ENCODE measurements at regions not wholly inside any gene's neighbourhood (a gene's known extent, or its start where the extent isn't known, plus 50 kb on each side); places are given as distances from the start of the nearest gene placed in this dataset.

DNA sequence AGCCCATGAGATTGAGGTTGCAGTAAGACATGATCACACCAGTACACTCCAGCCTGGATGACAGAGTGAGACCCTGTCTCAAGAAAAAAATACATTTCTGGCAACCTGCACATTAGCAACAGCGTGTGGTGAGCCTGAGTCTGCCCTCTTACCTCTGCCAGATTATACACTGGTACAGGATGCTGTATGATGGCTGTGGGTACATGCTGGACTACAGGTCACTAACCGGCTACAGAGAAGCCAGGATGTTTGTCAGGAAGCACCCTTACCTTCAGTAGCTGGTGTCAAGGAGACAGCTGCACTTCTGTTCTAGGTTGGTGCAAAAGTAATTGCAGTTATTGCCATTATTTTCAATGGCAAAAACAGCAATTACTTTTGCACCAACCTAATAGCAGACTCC is 575.7 kb downstream of the NPHP4 start:
- TF ChIP-seq, protein P1, sequence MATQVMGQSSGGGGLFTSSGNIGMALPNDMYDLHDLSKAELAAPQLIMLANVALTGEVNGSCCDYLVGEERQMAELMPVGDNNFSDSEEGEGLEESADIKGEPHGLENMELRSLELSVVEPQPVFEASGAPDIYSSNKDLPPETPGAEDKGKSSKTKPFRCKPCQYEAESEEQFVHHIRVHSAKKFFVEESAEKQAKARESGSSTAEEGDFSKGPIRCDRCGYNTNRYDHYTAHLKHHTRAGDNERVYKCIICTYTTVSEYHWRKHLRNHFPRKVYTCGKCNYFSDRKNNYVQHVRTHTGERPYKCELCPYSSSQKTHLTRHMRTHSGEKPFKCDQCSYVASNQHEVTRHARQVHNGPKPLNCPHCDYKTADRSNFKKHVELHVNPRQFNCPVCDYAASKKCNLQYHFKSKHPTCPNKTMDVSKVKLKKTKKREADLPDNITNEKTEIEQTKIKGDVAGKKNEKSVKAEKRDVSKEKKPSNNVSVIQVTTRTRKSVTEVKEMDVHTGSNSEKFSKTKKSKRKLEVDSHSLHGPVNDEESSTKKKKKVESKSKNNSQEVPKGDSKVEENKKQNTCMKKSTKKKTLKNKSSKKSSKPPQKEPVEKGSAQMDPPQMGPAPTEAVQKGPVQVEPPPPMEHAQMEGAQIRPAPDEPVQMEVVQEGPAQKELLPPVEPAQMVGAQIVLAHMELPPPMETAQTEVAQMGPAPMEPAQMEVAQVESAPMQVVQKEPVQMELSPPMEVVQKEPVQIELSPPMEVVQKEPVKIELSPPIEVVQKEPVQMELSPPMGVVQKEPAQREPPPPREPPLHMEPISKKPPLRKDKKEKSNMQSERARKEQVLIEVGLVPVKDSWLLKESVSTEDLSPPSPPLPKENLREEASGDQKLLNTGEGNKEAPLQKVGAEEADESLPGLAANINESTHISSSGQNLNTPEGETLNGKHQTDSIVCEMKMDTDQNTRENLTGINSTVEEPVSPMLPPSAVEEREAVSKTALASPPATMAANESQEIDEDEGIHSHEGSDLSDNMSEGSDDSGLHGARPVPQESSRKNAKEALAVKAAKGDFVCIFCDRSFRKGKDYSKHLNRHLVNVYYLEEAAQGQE (IDR thresholded peaks at IDR 0.05; ENCODE audit: insufficient read depth in 1 of 2, low read depth in 2 of 2, low read length in 2 of 2): no peak
- TF ChIP-seq POLR2AphosphoS5 (IDR thresholded peaks at IDR 0.05; ENCODE audit: low read depth, low read length) (no peak), FOXP2 (optimal IDR thresholded peaks at IDR 0.05; ENCODE audit: borderline replicate concordance, extremely low read depth, extremely low read length, insufficient read depth) (no peak), SIN3A (IDR thresholded peaks at IDR 0.05; ENCODE audit: borderline replicate concordance, insufficient read depth, low read length) (no peak), TAF1 (IDR thresholded peaks at IDR 0.05; ENCODE audit: borderline replicate concordance, insufficient read depth, low read length) (no peak)

DNA sequence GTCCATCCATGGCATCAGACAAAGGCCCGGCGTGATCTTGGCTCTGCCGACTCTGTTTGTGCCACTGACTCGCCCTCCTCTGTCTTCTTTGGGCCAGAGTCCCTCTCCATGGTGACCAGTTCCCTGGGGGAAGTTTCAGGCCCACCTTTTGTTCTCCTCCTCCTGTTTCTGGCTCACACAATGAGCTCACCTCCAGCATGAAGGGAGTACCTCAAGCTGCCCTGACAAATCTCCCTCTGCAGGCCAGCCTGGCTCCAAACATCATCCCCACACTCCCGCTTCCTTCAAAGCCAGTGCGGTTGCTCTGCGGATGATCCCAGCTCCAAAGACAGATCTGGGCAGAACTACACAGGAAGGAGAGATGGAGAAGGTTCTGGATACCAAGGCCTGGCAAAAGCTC is 576.6 kb downstream of the NPHP4 start:
- TF ChIP-seq FOXP2 (optimal IDR thresholded peaks at IDR 0.05; ENCODE audit: borderline replicate concordance, extremely low read depth, extremely low read length, insufficient read depth): no peak
- TF ChIP-seq, protein P1 (IDR thresholded peaks at IDR 0.05; ENCODE audit: insufficient read depth in 1 of 2, low read depth in 2 of 2, low read length in 2 of 2): no peak
- no peak for TF ChIP-seq TAF1 (IDR thresholded peaks at IDR 0.05; ENCODE audit: borderline replicate concordance, insufficient read depth, low read length)
- TF ChIP-seq POLR2AphosphoS5 (IDR thresholded peaks at IDR 0.05; ENCODE audit: low read depth, low read length): no peak
- no peak for TF ChIP-seq SIN3A (IDR thresholded peaks at IDR 0.05; ENCODE audit: borderline replicate concordance, insufficient read depth, low read length)

DNA sequence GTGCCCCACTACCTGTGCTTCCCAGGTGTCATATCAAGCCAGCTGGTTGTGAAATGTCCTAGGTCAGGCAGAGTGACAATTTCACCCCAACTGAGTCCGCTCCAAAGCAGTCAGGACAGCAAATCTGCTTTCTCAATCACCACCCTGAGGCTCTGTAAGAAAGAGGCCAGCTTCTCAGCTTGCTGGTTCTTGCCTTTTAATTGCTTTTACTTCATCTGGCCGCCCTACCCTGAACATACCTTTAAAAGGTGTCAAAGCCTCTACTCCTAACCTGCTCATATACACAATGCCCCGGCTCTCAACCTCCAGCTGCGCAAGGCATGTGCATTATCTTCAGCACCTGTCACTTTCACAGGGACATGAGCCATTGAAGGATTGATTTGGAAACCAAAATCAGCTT is 581.6 kb downstream of the NPHP4 start:
- TF ChIP-seq, protein P1 (IDR thresholded peaks at IDR 0.05; ENCODE audit: insufficient read depth in 1 of 2, low read depth in 2 of 2, low read length in 2 of 2): no peak
- TF ChIP-seq FOXP2 (optimal IDR thresholded peaks at IDR 0.05; ENCODE audit: borderline replicate concordance, extremely low read depth, extremely low read length, insufficient read depth) (no peak), POLR2AphosphoS5 (IDR thresholded peaks at IDR 0.05; ENCODE audit: low read depth, low read length) (no peak), SIN3A (IDR thresholded peaks at IDR 0.05; ENCODE audit: borderline replicate concordance, insufficient read depth, low read length) (no peak), TAF1 (IDR thresholded peaks at IDR 0.05; ENCODE audit: borderline replicate concordance, insufficient read depth, low read length) (no peak)

DNA sequence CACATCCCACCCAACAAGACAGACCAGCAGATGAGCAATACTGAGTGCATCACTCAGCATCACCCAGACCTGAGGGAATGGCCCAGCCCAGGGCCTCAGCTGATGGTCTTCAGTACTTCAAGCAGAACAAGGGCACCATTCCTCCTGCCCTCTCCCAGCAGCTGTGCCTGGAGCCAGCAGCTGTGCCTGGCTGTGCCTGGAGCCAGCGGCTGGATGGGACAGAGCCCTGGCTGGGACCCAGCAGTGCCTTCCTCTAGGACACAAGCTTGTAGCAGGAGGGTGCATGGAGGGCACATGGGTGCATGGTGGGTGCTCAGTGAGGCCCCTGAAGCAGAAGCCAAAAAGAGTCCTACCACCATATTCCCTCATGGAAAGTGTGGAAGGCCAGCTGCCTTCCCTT is 583.8 kb downstream of the NPHP4 start:
- no peak for TF ChIP-seq TAF1 (IDR thresholded peaks at IDR 0.05; ENCODE audit: borderline replicate concordance, insufficient read depth, low read length)
- no peak for TF ChIP-seq SIN3A (IDR thresholded peaks at IDR 0.05; ENCODE audit: borderline replicate concordance, insufficient read depth, low read length)
- no peak for TF ChIP-seq FOXP2 (optimal IDR thresholded peaks at IDR 0.05; ENCODE audit: borderline replicate concordance, extremely low read depth, extremely low read length, insufficient read depth)
- no peak for TF ChIP-seq POLR2AphosphoS5 (IDR thresholded peaks at IDR 0.05; ENCODE audit: low read depth, low read length)
- TF ChIP-seq, protein P1 (IDR thresholded peaks at IDR 0.05; ENCODE audit: insufficient read depth in 1 of 2, low read depth in 2 of 2, low read length in 2 of 2): no peak

DNA sequence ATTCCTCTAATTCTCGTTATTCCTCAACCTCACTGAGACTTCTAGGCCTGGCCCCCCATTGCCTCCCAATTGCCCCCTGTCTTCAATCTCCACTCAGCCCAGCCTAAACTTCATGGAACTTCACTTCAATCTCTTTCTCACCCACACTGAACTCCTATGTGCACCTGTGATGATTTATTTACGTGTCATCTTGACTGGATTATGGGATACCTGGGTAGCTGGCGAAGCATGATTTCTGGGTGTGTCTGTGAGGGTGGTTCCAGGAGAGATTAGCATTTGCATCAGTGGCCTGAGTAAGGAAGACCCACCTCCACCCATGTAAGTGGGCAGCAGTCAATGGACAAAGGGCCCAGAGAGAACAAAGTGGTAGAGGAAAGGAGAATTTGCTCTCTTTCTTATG is 587.0 kb downstream of the NPHP4 start:
- TF ChIP-seq POLR2AphosphoS5 (IDR thresholded peaks at IDR 0.05; ENCODE audit: low read depth, low read length) (no peak), FOXP2 (optimal IDR thresholded peaks at IDR 0.05; ENCODE audit: borderline replicate concordance, extremely low read depth, extremely low read length, insufficient read depth) (no peak), TAF1 (IDR thresholded peaks at IDR 0.05; ENCODE audit: borderline replicate concordance, insufficient read depth, low read length) (no peak), SIN3A (IDR thresholded peaks at IDR 0.05; ENCODE audit: borderline replicate concordance, insufficient read depth, low read length) (no peak)
- TF ChIP-seq, protein P1 (IDR thresholded peaks at IDR 0.05; ENCODE audit: insufficient read depth in 1 of 2, low read depth in 2 of 2, low read length in 2 of 2): no peak

Data from PFSK-1 (cell line).